NCI-H526 (cell line): ENCODE measurements at regions not wholly inside any gene's neighbourhood (a gene's known extent, or its start where the extent isn't known, plus 50 kb on each side); places are given as distances from the start of the nearest gene placed in this dataset.

Source experiments
- DNase-seq, 2 experiments: peaks; one replicate each; lab custom pipeline; 2025; lab: John Stamatoyannopoulos, UW

GRCh38 chr2:221102896-221103688, 469.0 kb downstream of the EPHA4 start:
- no peak for DNase-seq

- DNase-seq, result no peak
Measured at GRCh38 chr2:221103930-221104329, 468.2 kb downstream of the EPHA4 start.

GRCh38 chr2:221104361-221104811, 467.7 kb downstream of the EPHA4 start:
- no peak for DNase-seq

- no peak for DNase-seq
Measured at GRCh38 chr2:221106241-221106640, 465.9 kb downstream of the EPHA4 start.

- no peak for DNase-seq
Measured at GRCh38 chr2:221107424-221107823, 464.7 kb downstream of the EPHA4 start.

GRCh38 chr2:221109552-221109951, 462.6 kb downstream of the EPHA4 start:
- DNase-seq, result no peak

GRCh38 chr2:221111739-221112138, 460.4 kb downstream of the EPHA4 start:
- no peak for DNase-seq

GRCh38 chr2:221112744-221113143, 459.4 kb downstream of the EPHA4 start:
- DNase-seq, result no peak

GRCh38 chr2:221115944-221116343, 456.2 kb downstream of the EPHA4 start:
- DNase-seq, result no peak

- no peak for DNase-seq
Measured at GRCh38 chr2:221120643-221121042, 451.5 kb downstream of the EPHA4 start.

GRCh38 chr2:221123396-221123795, 448.7 kb downstream of the EPHA4 start:
- DNase-seq, result no peak

GRCh38 chr2:221124532-221125240, 447.4 kb downstream of the EPHA4 start:
- DNase-seq, result peak in 1 of 2 experiments; percentile 9

- no peak for DNase-seq
Measured at GRCh38 chr2:221125691-221126090, 446.4 kb downstream of the EPHA4 start.

GRCh38 chr2:221129657-221130056, 442.4 kb downstream of the EPHA4 start:
- no peak for DNase-seq

- no peak for DNase-seq
Measured at GRCh38 chr2:221130431-221130830, 441.7 kb downstream of the EPHA4 start.

- no peak for DNase-seq
Measured at GRCh38 chr2:221133941-221134340, 438.2 kb downstream of the EPHA4 start.

GRCh38 chr2:221134718-221135117, 437.4 kb downstream of the EPHA4 start:
- DNase-seq, result no peak

GRCh38 chr2:221135699-221136098, 436.4 kb downstream of the EPHA4 start:
- no peak for DNase-seq

GRCh38 chr2:221137385-221137784, 434.7 kb downstream of the EPHA4 start:
- no peak for DNase-seq

- no peak for DNase-seq
Measured at GRCh38 chr2:221142341-221142740, 429.8 kb downstream of the EPHA4 start.

GRCh38 chr2:221143231-221143630, 428.9 kb downstream of the EPHA4 start:
- no peak for DNase-seq

GRCh38 chr2:221144909-221145308, 427.2 kb downstream of the EPHA4 start:
- DNase-seq, result no peak

GRCh38 chr2:221145396-221145795, 426.7 kb downstream of the EPHA4 start:
- DNase-seq, result no peak
